Mesenchymal stem cell (in vitro differentiated cells and primary cell): ENCODE measurements at regions not wholly inside any gene's neighbourhood (a gene's known extent, or its start where the extent isn't known, plus 50 kb on each side); places are given as distances from the start of the nearest gene placed in this dataset.

Experiments
- DNase-seq: peaks from one replicate; pipeline ENCODE4 v3.0.0-alpha.2; 2013
- H2AFZ ChIP-seq: one replicate; pipeline ENCODE4 v1.6.1; 2013; ENCODE audit warnings: low read depth, mild to moderate bottlenecking, control low read depth, inconsistent platforms, low read length, moderate library complexity
- H2AK5ac ChIP-seq: 2 replicates; pipeline ENCODE4 v1.6.1; 2013; ENCODE audit warnings: low read length, moderate library complexity, mild to moderate bottlenecking, inconsistent platforms; ENCODE audit not compliant: severe bottlenecking
- H2BK120ac ChIP-seq: one replicate; pipeline ENCODE4 v1.6.1; 2013; ENCODE audit warnings: low read depth, mild to moderate bottlenecking, inconsistent platforms, low read length, moderate library complexity
- H2BK12ac ChIP-seq, 2 experiments: one replicate each; pipeline ENCODE4 v1.6.1; 2013; ENCODE audit warnings: inconsistent platforms in 2 of 2, low read length in 2 of 2, mild to moderate bottlenecking in 2 of 2, moderate library complexity in 2 of 2, control low read depth in 1 of 2
- H2BK15ac ChIP-seq: one replicate; pipeline ENCODE4 v1.6.1; 2013; ENCODE audit warnings: mild to moderate bottlenecking, low read depth, inconsistent platforms; ENCODE audit not compliant: poor library complexity, severe bottlenecking
- H2BK5ac ChIP-seq: 2 replicates; pipeline ENCODE4 v1.6.1; 2013; ENCODE audit warnings: low read depth, mild to moderate bottlenecking, low read length, control low read depth, inconsistent platforms; ENCODE audit not compliant: poor library complexity, severe bottlenecking
- H3K14ac ChIP-seq, 2 experiments: one replicate each; pipeline ENCODE4 v1.6.1; 2013; ENCODE audit warnings: inconsistent platforms in 2 of 2, low read length in 2 of 2, control low read depth in 1 of 2, mild to moderate bottlenecking in 1 of 2, moderate library complexity in 1 of 2
- H3K18ac ChIP-seq, 2 experiments: one replicate each; pipeline ENCODE4 v1.6.1; 2013; ENCODE audit warnings: inconsistent platforms in 2 of 2, low read length in 2 of 2, control low read depth in 1 of 2, low read depth in 1 of 2, mild to moderate bottlenecking in 1 of 2
- H3K23ac ChIP-seq, 2 experiments: one replicate each; pipeline ENCODE4 v1.6.1; 2013; ENCODE audit warnings: inconsistent platforms in 2 of 2, low read length in 2 of 2, mild to moderate bottlenecking in 2 of 2, moderate library complexity in 2 of 2, control low read depth in 1 of 2
- H3K27ac ChIP-seq: 2 replicates; pipeline ENCODE4 v1.5.1; 2013; ENCODE audit warnings: mild to moderate bottlenecking, moderate library complexity, low read length, control low read depth, inconsistent platforms; ENCODE audit not compliant: poor library complexity, severe bottlenecking
- H3K27me3 ChIP-seq, 2 experiments: 2 replicates each; pipeline versions ENCODE4 v1.6.1 to v1.7.0; 2013; ENCODE audit warnings: low read length in 2 of 2, mild to moderate bottlenecking in 2 of 2, moderate library complexity in 2 of 2, control low read depth in 1 of 2, inconsistent platforms in 1 of 2; ENCODE audit not compliant: control insufficient read depth in 1 of 2, insufficient read depth in 1 of 2
- H3K36me3 ChIP-seq, 2 experiments: 2 replicates each; pipeline versions ENCODE4 v1.6.1 to v1.7.0; 2013; ENCODE audit warnings: low read length in 2 of 2, control low read depth in 1 of 2, inconsistent platforms in 1 of 2, low read depth in 1 of 2, mild to moderate bottlenecking in 1 of 2; ENCODE audit not compliant: insufficient read depth in 2 of 2, control insufficient read depth in 1 of 2
- H3K4ac ChIP-seq, 2 experiments: one replicate each; pipeline ENCODE4 v1.6.1; 2013; ENCODE audit warnings: inconsistent platforms in 2 of 2, low read length in 2 of 2, mild to moderate bottlenecking in 2 of 2, moderate library complexity in 2 of 2, control low read depth in 1 of 2, low read depth in 1 of 2
- H3K4me1 ChIP-seq: 2 replicates; pipeline ENCODE4 v1.6.1; 2013; ENCODE audit warnings: low read depth, low read length, control low read depth; ENCODE audit not compliant: control insufficient read depth, insufficient read depth
- H3K4me2 ChIP-seq: 2 replicates; pipeline ENCODE4 v1.6.1; 2013; ENCODE audit warnings: low read length, mild to moderate bottlenecking, inconsistent platforms; ENCODE audit not compliant: poor library complexity, severe bottlenecking
- H3K4me3 ChIP-seq, 2 experiments: 2 replicates each; pipeline versions ENCODE4 v1.5.1 to v1.7.0; 2013; ENCODE audit warnings: low read length in 2 of 2, mild to moderate bottlenecking in 2 of 2, control low read depth in 1 of 2, low read depth in 1 of 2; ENCODE audit not compliant: insufficient read depth in 1 of 2
- H3K79me1 ChIP-seq: replicated peaks from 2 replicates; pipeline ENCODE4 v1.6.1; 2013; ENCODE audit warnings: mild to moderate bottlenecking, control low read depth, low read length, inconsistent platforms; ENCODE audit not compliant: poor library complexity, severe bottlenecking
- H3K9ac ChIP-seq: 2 replicates; pipeline ENCODE4 v1.7.0; 2013; ENCODE audit warnings: mild to moderate bottlenecking, low read length, moderate library complexity
- H3K9me3 ChIP-seq: 2 replicates; pipeline ENCODE4 v1.7.0; 2013; ENCODE audit warnings: mild to moderate bottlenecking, low read length; ENCODE audit not compliant: control insufficient read depth
- H4K8ac ChIP-seq: one replicate; pipeline ENCODE4 v1.6.1; 2013; ENCODE audit warnings: inconsistent platforms, mild to moderate bottlenecking, low read length, moderate library complexity
- H4K91ac ChIP-seq: one replicate; pipeline ENCODE4 v1.6.1; 2013; ENCODE audit warnings: mild to moderate bottlenecking, low read length, inconsistent platforms
- WGBS: methylation state at CpG from one replicate; pipeline ENCODE4 v1.1.7; 2013; ENCODE audit warnings: mixed read lengths; 5-methylcytosine and 5-hydroxymethylcytosine counted together

GRCh38 chr1:239006276-239006675, 380.1 kb upstream of the CHRM3 start:
- Histone ChIP-seq H2AK5ac (no peak overlapping the region), H3K4ac (no peak overlapping the region)

GRCh38 chr1:238999944-239000343, 386.4 kb upstream of the CHRM3 start:
- no peak overlapping the region for H3K9ac ChIP-seq
- H2AK5ac ChIP-seq = no peak overlapping the region
- no peaks in the 10 kb centered on the region for H3K4me1 ChIP-seq
- no peak for DNase-seq
- H2BK15ac ChIP-seq = no peak overlapping the region
- H3K4ac ChIP-seq = no peak overlapping the region
- H3K79me1 ChIP-seq = no peaks in the 10 kb centered on the region
- H2AFZ ChIP-seq = no peak overlapping the region
- H2BK12ac ChIP-seq = no peak overlapping the region
- WGBS = 88% methylated on average over 4 of the region's 4 CpGs
- peaks cover 4% of the 10 kb centered on the region for H3K9me3 ChIP-seq
- no peak overlapping the region for H3K14ac ChIP-seq
- H2BK120ac ChIP-seq = no peak overlapping the region
- H4K8ac ChIP-seq = no peak overlapping the region
- no peak overlapping the region for H3K23ac ChIP-seq
- H3K27me3 ChIP-seq = no peaks in the 10 kb centered on the region
- H3K18ac ChIP-seq = no peak overlapping the region
- no peak overlapping the region for H3K4me3 ChIP-seq
- no peak overlapping the region for H4K91ac ChIP-seq
- H3K4me2 ChIP-seq = no peak overlapping the region
- H2BK5ac ChIP-seq = no peak overlapping the region
- H3K27ac ChIP-seq = no peak overlapping the region
- H3K36me3 ChIP-seq = no peaks in the 10 kb centered on the region

More at GRCh38 chr1:239006276-239006675, 380.1 kb upstream of the CHRM3 start:
- H3K4me1 ChIP-seq = no peaks in the 10 kb centered on the region
- H2BK15ac ChIP-seq = no peak overlapping the region
- no peak overlapping the region for H2BK12ac ChIP-seq
- no peak for DNase-seq
- H3K79me1 ChIP-seq = no peaks in the 10 kb centered on the region
- H3K9ac ChIP-seq = no peak overlapping the region
- no peak overlapping the region for H4K91ac ChIP-seq
- H3K23ac ChIP-seq = no peak overlapping the region
- H4K8ac ChIP-seq = no peak overlapping the region
- H3K27ac ChIP-seq = no peak overlapping the region
- H2AFZ ChIP-seq = no peak overlapping the region
- no peak overlapping the region for H3K18ac ChIP-seq
- 82% methylated on average over 3 of the region's 4 CpGs for WGBS
- H3K4me2 ChIP-seq = no peak overlapping the region
- H3K27me3 ChIP-seq = no peaks in the 10 kb centered on the region
- no peak overlapping the region for H3K14ac ChIP-seq
- no peak overlapping the region for H2BK5ac ChIP-seq
- H3K36me3 ChIP-seq = no peaks in the 10 kb centered on the region
- H2BK120ac ChIP-seq = no peak overlapping the region
- no peaks in the 10 kb centered on the region for H3K9me3 ChIP-seq
- H3K4me3 ChIP-seq = no peak overlapping the region

DNA sequence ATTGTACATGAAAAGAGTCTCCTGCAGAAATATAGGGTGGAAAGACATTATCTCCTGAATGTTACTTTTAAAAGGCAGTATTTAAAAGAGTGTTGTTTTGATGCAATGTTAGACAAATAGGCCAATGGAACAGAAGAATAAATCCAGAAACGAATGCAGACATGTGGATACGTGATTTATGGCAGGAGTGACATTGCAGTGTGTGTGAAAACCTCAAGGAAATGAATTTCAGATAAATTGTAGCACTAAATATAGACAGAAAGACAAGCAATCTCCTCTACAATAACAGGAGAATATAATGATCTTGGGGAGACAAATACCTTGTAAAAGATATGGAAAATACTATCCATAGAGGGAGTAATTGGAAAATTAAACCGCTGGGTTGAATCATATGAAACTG, 387.8 kb upstream of the CHRM3 start:
- no peak overlapping the region for H3K4me3 ChIP-seq
- H2BK120ac ChIP-seq = no peak overlapping the region
- H2BK15ac ChIP-seq = no peak overlapping the region
- H3K27me3 ChIP-seq = no peaks in the 10 kb centered on the region
- H2BK12ac ChIP-seq = no peak overlapping the region
- H3K23ac ChIP-seq = no peak overlapping the region
- no peak overlapping the region for H4K8ac ChIP-seq
- no peak overlapping the region for H2AK5ac ChIP-seq
- no peak overlapping the region for H3K27ac ChIP-seq
- no peak overlapping the region for H3K4ac ChIP-seq
- no peaks in the 10 kb centered on the region for H3K79me1 ChIP-seq
- no peak overlapping the region for H4K91ac ChIP-seq
- no peaks in the 10 kb centered on the region for H3K4me1 ChIP-seq
- no peak overlapping the region for H2BK5ac ChIP-seq
- H2AFZ ChIP-seq = no peak overlapping the region
- no peaks in the 10 kb centered on the region for H3K36me3 ChIP-seq
- WGBS = 80% methylated on average over 1 of the region's 3 CpGs
- DNase-seq = no peak
- H3K9ac ChIP-seq = no peak overlapping the region
- H3K14ac ChIP-seq = no peak overlapping the region
- H3K4me2 ChIP-seq = no peak overlapping the region
- H3K18ac ChIP-seq = no peak overlapping the region
- H3K9me3 ChIP-seq = peaks cover 4% of the 10 kb centered on the region

GRCh38 chr1:238991765-238992495, 394.4 kb upstream of the CHRM3 start:
- no peak overlapping the region for H2BK12ac ChIP-seq
- no peak overlapping the region for H3K4ac ChIP-seq
- no peak overlapping the region for H4K91ac ChIP-seq
- H3K4me3 ChIP-seq = no peak overlapping the region
- WGBS = 98% methylated on average over 4 of the region's 6 CpGs
- H3K36me3 ChIP-seq = no peaks in the 10 kb centered on the region
- no peak overlapping the region for H2BK120ac ChIP-seq
- H3K23ac ChIP-seq = no peak overlapping the region
- H3K9me3 ChIP-seq = peaks cover 15% of the 10 kb centered on the region
- no peak overlapping the region for H4K8ac ChIP-seq
- no peak overlapping the region for H3K14ac ChIP-seq
- H3K27me3 ChIP-seq = no peaks in the 10 kb centered on the region
- H2BK15ac ChIP-seq = no peak overlapping the region
- no peak overlapping the region for H3K9ac ChIP-seq
- DNase-seq = no peak
- H3K18ac ChIP-seq = no peak overlapping the region
- H3K4me1 ChIP-seq = no peaks in the 10 kb centered on the region
- no peak overlapping the region for H2AFZ ChIP-seq
- no peak overlapping the region for H2AK5ac ChIP-seq
- no peak overlapping the region for H2BK5ac ChIP-seq
- no peaks in the 10 kb centered on the region for H3K79me1 ChIP-seq
- no peak overlapping the region for H3K27ac ChIP-seq
- H3K4me2 ChIP-seq = no peak overlapping the region
